Kidney (tissue), 13 donors: ENCODE measurements at regions not wholly inside any gene's neighbourhood (a gene's known extent, or its start where the extent isn't known, plus 50 kb on each side); places are given as distances from the start of the nearest gene placed in this dataset.

Experiments used
- DNase-seq, 5 donors: peaks; one replicate each; pipeline ENCODE4 v3.0.0-alpha.2; 2013 to 2020
- FAIRE-seq: peaks from 2 replicates; lab custom pipeline; 2012; peaks lifted over from hg19 to GRCh38; lab: Jason Lieb, UNC
- H3K27ac ChIP-seq, 2 donors: one replicate each; pipeline ENCODE4 v1.7.0; 2013; ENCODE audit warnings: low read depth in 2 of 2, low read length in 2 of 2, inconsistent platforms in 1 of 2
- H3K27me3 ChIP-seq: one replicate; pipeline ENCODE4 v1.7.1; 2013; ENCODE audit warnings: low read length, inconsistent platforms; ENCODE audit not compliant: control insufficient read depth, insufficient read depth
- H3K36me3 ChIP-seq, 3 donors: one replicate each; pipeline versions ENCODE4 v1.7.0 to v1.7.1; 2013; ENCODE audit warnings: low read length in 3 of 3, control low read depth in 1 of 3, inconsistent platforms in 1 of 3; ENCODE audit not compliant: insufficient read depth in 3 of 3, control insufficient read depth in 2 of 3
- H3K4me1 ChIP-seq, 3 donors: one replicate each; pipeline versions ENCODE4 v1.7.0 to v1.7.1; 2013; ENCODE audit warnings: low read length in 3 of 3, inconsistent platforms in 1 of 3, low read depth in 1 of 3; ENCODE audit not compliant: control insufficient read depth in 2 of 3, insufficient read depth in 2 of 3
- H3K4me3 ChIP-seq, 3 donors: one replicate each; pipeline versions ENCODE4 v1.7.0 to v1.8.1; 2013; ENCODE audit warnings: low read length in 3 of 3, control low read depth in 1 of 3, inconsistent platforms in 1 of 3
- H3K9ac ChIP-seq, 3 donors: one replicate each; pipeline versions ENCODE4 v1.7.0 to v1.7.1; 2013; ENCODE audit warnings: low read length in 3 of 3, control low read depth in 1 of 3, inconsistent platforms in 1 of 3
- H3K9me3 ChIP-seq, 3 donors: one replicate each; pipeline versions ENCODE4 v1.7.0 to v1.7.1; 2013; ENCODE audit warnings: low read length in 3 of 3, control low read depth in 1 of 3, inconsistent platforms in 1 of 3; ENCODE audit not compliant: control insufficient read depth in 2 of 3, insufficient read depth in 1 of 3
- CTCF ChIP-seq: IDR thresholded peaks from 3 replicates; pipeline ENCODE4 v1.5.1; 2012; ENCODE audit warnings: mild to moderate bottlenecking, moderate library complexity, borderline replicate concordance; ENCODE audit not compliant: insufficient read depth; ENCODE audit errors: extremely low read depth
- intact Hi-C: fragments of 100-400 bp; cut with DNase I; formaldehyde crosslinking; loops from one replicate; pipeline ENCODE4 v1.11.1; 2022
- donor health status: control.
- donor health status: control.
- donor health status: control.
- donor health status: control.
- donor health status: control.
- donor health status: DM: yes; HTN: yes; CAD: no.
- donor health status: Normal renal cell carcinoma (clear cell type).

GRCh38 chr4:123301923-123302322 is 94.7 kb upstream of the SPRY1 start:
- FAIRE-seq (no peak), DNase-seq (no peak)
- Histone ChIP-seq H3K4me1 (no peaks in the 10 kb centered on the region), H3K4me3 (no peak overlapping the region), H3K9me3 (no peaks in the 10 kb centered on the region), H3K27me3 (no peaks in the 10 kb centered on the region), H3K36me3 (no peaks in the 10 kb centered on the region), H3K27ac (no peak overlapping the region), H3K9ac (no peak overlapping the region)
- intact Hi-C loops: no loop called here
- no peak for TF ChIP-seq CTCF

- no peak overlapping the region for H3K4me3 ChIP-seq
- H3K9ac ChIP-seq: no peak overlapping the region
- H3K27me3 ChIP-seq: no peaks in the 10 kb centered on the region
- H3K4me1 ChIP-seq: no peaks in the 10 kb centered on the region
- TF ChIP-seq CTCF: no peak
- H3K27ac ChIP-seq: no peak overlapping the region
- intact Hi-C loops: no loop called here
- FAIRE-seq (no peak), DNase-seq (peak in 4 of 5 donors; percentile 39 to 64 (median 54))
- H3K36me3 ChIP-seq: no peaks in the 10 kb centered on the region
- no peaks in the 10 kb centered on the region for H3K9me3 ChIP-seq
Observed at GRCh38 chr4:123304151-123304964, 92.2 kb upstream of the SPRY1 start.

- TF ChIP-seq CTCF: no peak
- Histone ChIP-seq H3K4me3 (no peak overlapping the region), H3K9ac (no peak overlapping the region), H3K27ac (no peak overlapping the region), H3K9me3 (no peaks in the 10 kb centered on the region), H3K4me1 (no peaks in the 10 kb centered on the region), H3K36me3 (no peaks in the 10 kb centered on the region), H3K27me3 (no peaks in the 10 kb centered on the region)
- DNase-seq (peak in 1 of 5 donors; percentile 26), FAIRE-seq (no peak)
- intact Hi-C loops: no loop called here
Observed at GRCh38 chr4:123305736-123306135, 90.9 kb upstream of the SPRY1 start.

- Histone ChIP-seq H3K36me3 (no peaks in the 10 kb centered on the region), H3K9me3 (no peaks in the 10 kb centered on the region), H3K9ac (no peak overlapping the region), H3K4me1 (no peaks in the 10 kb centered on the region), H3K27me3 (no peaks in the 10 kb centered on the region), H3K4me3 (no peak overlapping the region), H3K27ac (no peak overlapping the region)
- no peak for DNase-seq
- no peak for TF ChIP-seq CTCF
- intact Hi-C loops: no loop called here
- FAIRE-seq: no peak
Observed at GRCh38 chr4:123306769-123307168, 89.8 kb upstream of the SPRY1 start.
